Jurkat, Clone E6-1 (cell line): ENCODE measurements at regions not wholly inside any gene's neighbourhood (a gene's known extent, or its start where the extent isn't known, plus 50 kb on each side); places are given as distances from the start of the nearest gene placed in this dataset.
"Not testable (repeated sequence)": the region's sequence is repeated elsewhere in the genome, so short reads cannot be mapped to it uniquely, and the experiment has no call there.

Experiments used
- DNase-seq: peaks from one replicate; pipeline ENCODE4 v3.0.0-alpha.2; 2011; ENCODE audit warnings: low read depth, low spot score
- H3K4me3 ChIP-seq: 2 replicates; pipeline ENCODE4 v1.5.1; 2011; ENCODE audit warnings: mild to moderate bottlenecking, low read length, control low read depth, moderate library complexity

DNA sequence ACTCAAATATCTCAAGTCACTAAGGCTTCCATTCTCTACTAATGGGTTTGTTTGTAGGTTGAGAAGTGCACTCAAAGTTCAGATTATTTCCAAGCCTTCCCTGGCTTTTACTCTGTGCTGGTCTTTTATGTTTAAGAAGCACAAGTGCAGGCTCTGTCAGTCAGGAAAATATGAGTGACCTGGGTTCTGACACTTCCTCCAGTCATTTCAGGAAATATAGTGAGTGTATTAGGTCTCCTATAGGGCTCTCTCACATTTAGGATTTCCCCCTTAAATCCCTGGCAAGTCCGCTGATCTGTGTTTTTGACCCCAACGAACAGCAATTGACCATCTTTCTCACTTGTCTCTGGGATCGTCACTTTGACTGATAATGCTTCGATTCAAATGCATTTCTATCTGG lies 210.2 kb downstream of the ARPP21 start:
- DNase-seq, result no peak
- no peak overlapping the region for H3K4me3 ChIP-seq

DNA sequence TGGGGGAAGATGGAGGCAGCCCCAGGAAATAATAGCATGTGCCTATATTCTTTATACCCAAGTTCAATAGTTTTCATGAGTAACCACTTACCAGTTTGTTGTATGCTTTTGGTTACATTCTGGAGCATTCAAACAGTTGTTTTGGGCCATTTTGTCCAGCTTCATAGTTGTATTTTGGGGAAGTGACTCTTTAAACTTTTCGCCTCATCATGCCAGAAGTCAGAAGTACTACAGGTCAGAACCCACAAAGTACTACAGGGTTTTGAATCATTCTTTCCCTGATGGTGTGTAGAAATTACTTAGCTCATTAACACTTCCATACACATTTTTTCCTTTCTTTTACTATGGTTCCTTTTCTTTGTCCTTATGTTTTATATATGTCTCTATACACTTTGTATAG lies 210.6 kb downstream of the ARPP21 start:
- no peak overlapping the region for H3K4me3 ChIP-seq
- no peak for DNase-seq

DNA sequence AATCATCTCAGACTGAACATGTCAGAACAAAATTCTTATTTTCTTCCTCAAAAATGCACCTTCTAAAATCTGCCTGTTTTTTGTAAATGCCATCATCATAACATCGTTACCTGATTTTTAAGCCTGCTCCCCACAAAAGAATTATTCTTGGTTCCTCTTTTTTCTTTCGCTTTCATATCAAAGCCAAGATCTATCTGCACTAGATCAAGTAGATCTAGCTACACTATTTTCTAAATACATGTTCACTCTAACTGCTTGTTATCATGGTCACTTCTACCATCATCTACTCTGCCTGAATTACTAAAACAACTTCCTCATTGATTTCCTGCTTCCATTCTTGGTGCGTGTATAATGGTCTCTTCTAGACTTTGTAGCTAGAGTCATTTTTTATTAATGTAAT lies 217.7 kb downstream of the ARPP21 start:
- H3K4me3 ChIP-seq, result no peak overlapping the region
- no peak for DNase-seq

DNA sequence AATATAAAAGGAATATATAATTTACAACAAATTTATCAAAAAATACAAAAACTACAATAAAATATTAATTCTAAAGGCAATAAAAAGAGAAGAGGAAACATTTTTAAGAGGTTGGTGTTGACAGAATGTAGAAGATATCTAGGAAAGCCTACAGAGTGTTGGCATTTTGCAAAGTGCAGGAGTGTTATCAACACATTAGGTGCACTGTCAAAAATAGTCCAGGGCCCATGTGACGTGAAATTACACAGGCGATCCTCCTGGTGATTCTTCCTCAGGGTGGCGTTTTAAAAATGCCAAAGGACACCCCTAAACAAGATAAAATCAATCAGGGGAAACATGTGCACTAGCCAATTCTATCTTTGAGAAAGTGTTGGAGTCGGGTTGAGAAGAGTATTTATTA lies 222.7 kb downstream of the ARPP21 start:
- no peak overlapping the region for H3K4me3 ChIP-seq
- no peak for DNase-seq

DNA sequence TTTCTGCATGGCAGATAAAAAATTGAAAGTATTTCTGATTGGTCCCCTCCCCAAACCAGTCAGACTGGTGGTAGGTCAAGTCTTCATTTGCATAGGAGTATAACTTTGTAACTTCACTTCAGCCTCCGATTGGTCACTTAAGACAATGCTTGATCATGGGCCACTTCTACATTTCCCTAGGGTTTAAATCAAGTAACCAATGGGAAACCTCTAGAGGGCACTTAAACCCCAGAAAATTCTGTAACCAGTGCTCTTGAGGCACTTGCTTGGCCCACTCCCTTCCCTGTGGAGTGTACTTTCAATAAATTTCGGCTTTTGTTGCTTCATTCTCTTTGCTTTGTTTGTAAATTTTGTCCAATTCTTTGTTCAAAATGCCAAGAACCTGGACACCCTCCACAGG lies 225.5 kb downstream of the ARPP21 start:
- H3K4me3 ChIP-seq, result no peak overlapping the region
- DNase-seq, result no peak

DNA sequence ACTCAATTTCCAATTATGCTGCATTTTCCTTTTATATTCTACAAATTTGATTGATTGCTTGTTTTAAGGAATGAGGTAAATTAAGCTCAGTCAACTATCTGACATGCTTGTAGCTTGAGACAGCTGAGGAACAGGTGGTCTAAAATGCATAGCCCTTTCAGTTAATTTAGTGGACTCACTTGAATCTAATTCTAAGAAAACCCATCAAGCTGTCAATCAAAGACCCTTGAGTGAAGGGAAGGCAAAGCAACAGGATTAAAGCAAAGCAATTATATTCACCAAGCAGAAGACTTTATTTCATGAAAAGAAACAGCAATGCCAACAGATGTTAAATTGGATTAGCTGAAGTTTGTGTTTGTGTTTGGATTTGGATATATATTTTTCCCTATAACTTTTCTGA lies 228.5 kb downstream of the ARPP21 start:
- H3K4me3 ChIP-seq, result no peak overlapping the region
- DNase-seq, result no peak

DNA sequence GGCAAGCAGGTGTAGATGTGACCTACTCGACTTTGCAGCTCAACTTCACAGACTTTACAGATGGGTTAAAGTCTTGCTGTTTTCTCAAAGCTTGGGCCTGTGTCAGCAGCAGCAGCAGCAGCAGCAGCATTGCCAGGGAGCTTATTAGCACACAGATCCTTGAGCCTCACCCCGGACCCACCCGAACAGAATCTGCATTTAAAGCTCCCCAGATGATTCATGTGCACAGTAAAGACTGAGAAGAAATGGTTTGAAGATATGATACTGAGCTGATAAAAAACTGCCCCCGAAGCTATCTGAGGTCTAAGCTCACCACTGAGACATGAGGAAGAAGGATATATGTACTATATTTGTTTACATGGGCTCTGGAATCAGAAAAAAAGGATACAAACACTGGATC lies 231.7 kb downstream of the ARPP21 start:
- no peak for DNase-seq
- no peak overlapping the region for H3K4me3 ChIP-seq

DNA sequence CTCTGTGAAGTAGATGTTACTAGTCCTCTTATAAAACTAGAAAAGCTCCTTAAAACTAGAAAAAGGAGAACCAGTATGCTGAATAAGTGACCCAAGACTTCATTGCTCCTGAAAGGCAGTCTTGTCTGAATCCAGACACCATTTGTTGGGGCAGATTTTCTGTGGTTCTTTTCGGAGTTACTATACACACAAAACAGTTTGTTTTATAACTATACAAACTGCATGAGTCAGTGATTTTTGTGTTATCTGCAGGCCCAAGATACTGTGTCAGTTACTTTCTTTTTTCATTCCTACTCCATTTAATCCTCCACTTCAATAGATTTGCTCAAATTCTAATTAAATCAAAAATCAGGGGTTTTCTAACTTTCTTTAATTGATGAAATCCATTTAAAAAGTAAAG lies 244.6 kb downstream of the ARPP21 start:
- DNase-seq, result no peak
- H3K4me3 ChIP-seq, result no peak overlapping the region

DNA sequence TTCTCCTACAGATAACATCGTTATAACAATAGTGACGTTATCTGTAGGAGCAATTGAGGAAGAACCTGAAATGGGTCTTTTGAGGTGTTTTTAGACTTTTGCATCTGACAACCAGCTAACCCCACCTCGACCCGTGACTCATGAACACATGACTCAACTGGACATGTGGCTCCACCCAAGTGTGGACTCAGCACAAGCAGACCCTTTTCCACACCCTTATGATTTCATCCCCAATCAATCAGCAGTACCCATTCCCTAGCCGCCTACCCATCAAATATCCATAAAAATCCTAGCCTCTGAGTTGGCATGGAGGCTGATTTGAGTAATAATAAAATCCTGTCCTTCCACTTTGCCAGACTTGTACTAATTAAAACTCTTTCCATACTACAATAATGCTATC lies 255.4 kb downstream of the ARPP21 start:
- DNase-seq, result no peak
- no peak overlapping the region for H3K4me3 ChIP-seq

DNA sequence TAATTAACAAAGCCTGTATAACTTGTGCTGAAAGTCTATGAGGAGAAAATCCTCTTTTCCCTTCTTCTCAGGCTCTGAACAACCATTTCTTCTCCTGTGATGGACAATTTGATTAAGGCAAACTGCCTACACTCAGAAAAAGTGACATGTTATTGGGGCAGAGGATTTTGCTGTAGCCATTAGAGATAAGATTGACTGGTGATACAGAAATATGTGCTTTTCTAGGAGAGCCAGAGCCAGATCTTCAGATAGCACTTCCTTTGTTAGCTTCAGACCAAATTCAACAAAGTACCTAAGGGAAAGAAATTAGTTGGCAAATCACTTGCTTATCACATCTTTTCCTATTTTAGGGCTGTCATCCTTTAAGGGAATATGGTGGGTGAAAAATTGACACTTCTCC lies 259.9 kb downstream of the ARPP21 start:
- H3K4me3 ChIP-seq, result no peak overlapping the region
- no peak for DNase-seq

DNA sequence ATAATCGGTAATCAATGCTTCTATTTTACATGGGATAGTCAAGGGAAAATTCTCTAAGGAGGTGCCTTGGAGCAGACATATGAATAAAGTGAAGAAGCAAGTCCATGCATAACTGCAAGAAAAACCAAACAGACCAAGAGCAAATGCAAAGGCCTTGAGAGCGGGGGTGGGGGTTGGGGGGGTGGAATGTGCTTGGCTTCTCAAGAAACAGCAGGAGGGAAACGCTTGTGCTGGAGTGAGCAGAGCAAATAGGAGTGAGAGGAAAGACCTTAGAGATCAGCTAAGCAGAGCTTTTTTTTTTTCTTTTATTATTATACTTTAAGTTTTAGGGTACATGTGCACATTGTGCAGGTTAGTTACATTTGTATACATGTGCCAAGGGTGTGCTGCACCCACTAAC lies 260.8 kb downstream of the ARPP21 start:
- no peak overlapping the region for H3K4me3 ChIP-seq

DNA sequence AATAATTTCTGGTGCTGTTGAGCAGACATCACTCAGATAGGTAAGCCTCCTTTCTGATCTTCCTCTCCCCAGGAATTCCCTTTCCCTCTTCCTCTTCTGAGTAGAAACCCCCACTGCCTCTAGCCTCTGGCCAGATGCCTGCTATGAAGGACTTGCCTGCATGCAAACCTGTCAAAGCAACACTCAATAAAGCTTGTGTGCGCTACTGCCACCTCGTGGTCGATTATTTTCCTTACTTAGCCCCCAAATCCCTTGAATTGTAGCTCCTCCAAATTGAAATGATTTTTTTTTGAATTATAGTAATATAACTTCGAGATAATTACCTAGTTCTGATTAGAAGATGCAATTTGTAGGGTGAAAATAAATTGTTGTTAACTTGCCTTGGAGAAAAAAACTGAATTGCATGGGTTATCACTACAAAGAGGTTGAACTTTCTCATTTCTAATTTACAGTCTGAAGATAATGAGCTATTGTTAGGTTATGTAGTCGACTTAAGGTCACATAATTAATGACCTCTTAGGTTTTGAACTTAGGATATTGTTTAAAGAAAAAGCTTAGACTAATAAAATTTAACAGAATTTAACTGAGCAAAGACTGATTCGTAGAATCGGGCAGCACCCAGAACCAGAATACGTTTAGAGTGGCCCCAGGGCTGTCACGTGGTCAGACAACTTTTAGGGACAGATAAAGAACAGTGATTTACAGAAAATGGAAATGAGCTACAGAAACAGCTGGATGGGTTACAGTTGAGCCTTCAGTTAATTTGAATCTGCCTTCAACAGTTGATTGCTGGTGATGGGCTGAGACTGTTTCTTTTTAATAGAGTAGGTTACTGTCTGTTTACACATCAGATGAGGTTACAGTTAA lies 269.3 kb downstream of the ARPP21 start:
- DNase-seq, result peak; percentile 70
- H3K4me3 ChIP-seq, result no peak overlapping the region

More for the DNA sequence above, 260.8 kb downstream of the ARPP21 start:
- DNase-seq, result no peak

DNA sequence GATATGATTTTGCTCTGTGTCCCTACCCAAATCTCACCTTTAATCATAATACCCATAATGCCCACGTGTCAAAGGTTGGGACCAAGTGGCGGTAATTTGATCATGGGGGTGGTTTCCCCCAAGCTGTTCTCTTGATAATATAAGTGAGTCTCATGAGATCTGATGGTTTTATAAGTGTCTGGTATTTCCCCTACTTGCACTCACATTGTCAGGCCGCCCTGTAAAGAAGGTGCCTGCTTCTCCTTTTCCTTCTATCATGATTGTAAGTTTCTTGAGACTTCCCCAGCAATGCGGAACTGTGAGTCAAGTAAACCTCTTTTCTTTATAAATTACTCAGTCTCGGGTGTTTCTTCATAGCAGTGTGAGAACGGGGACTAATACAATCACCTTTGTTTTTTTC lies 279.8 kb downstream of the ARPP21 start:
- DNase-seq, result no peak

DNA sequence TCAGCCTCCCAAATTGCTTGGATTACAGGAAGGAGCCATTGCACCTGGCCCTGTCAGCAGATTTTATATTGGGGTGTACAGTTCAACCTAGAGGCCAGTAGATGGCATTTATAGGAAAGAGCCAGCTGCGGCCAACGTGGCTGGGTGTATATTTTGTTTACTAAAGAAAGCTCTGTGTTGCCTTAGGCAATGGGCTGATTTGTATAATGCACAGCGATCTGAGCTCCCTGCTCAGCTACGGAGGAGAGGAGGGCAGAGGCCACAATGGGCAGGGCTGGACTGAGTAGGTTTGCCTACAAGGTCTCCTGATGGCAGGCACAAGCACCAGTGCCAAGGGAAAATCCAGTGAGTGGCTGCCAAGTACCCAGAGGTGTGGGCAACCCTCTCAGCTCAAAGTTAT lies 282.4 kb downstream of the ARPP21 start:
- DNase-seq, result no peak

More for the DNA sequence above, 279.8 kb downstream of the ARPP21 start:
- no peak overlapping the region for H3K4me3 ChIP-seq

DNA sequence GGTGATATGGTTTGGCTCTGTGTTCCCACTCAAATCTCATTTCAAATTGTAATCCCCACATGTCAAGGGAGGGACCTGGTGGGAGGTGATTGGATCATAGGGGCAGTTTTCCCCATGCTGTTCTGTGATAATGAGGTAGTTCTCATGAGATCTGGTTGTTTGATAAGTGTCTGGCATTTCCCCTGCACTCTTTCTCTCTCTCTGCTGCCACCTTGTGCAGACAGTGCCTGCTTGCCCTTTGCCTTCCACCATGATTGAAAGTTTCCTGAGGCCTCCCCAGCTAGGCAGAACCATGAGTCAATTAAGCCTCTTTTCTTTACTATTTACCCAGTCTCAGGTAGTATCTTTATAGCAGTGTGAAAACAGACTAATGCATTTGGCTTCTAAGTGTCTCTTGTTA lies 284.7 kb downstream of the ARPP21 start:
- not testable (repeated sequence) for H3K4me3 ChIP-seq
- DNase-seq, result peak; percentile 25

More for the DNA sequence above, 282.4 kb downstream of the ARPP21 start:
- no peak overlapping the region for H3K4me3 ChIP-seq

DNA sequence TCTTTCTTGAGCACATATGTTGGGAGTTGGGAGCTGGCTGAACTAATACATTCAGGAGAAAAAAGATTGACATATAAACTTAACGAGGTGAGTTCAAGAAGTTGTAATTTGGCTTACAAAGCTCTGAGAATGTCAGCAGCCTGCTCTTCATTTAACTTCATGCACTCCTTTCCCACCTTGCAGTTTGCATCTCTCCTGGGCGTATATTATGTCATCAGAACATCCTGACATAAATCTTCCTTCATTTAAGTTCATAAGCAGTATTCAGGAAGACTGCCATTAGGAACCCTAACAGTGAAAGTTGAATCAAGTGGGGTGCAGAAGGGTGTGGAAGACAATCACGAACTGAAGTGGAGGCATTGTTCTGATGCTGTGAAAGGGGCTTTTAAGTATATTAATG lies 288.1 kb downstream of the ARPP21 start:
- no peak for DNase-seq
- H3K4me3 ChIP-seq, result no peak overlapping the region

DNA sequence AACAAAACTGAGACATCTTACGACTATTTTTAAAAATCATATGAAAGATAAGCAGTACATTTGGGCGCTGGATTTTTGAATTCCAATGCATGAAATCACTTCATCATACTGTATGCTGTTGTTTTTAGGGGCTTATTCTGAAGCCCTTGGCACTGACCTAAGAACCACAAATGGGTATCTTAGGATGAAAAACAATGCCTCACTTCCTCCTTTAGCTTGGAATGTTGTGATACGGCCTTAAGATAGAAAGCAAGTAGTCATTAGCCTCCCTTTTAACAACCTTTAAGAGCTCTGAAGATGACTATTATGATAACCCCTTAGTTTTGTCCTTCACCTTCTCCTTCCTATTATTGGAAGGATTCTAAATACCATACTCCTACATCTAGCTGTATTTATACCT lies 289.8 kb downstream of the ARPP21 start:
- DNase-seq, result no peak
- H3K4me3 ChIP-seq, result no peak overlapping the region

DNA sequence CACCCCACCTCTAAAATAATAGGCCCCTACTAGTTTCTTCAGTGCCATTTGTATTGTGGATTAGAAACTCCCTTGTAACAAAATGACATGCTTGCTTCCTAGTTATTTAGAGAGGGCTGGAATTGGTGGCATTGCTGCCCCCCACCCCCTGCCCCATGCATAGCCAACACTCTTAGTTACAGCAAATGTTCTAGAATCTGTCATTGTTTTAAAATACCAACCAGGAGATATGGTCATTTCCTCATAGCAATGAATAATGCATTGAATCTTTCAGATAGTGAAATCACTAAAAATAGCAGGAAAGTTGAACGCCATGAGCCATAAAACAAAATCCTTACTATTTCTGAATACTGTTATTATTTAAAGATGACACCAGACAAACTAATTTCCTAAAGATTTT lies 292.5 kb downstream of the ARPP21 start:
- no peak overlapping the region for H3K4me3 ChIP-seq
- DNase-seq, result no peak

DNA sequence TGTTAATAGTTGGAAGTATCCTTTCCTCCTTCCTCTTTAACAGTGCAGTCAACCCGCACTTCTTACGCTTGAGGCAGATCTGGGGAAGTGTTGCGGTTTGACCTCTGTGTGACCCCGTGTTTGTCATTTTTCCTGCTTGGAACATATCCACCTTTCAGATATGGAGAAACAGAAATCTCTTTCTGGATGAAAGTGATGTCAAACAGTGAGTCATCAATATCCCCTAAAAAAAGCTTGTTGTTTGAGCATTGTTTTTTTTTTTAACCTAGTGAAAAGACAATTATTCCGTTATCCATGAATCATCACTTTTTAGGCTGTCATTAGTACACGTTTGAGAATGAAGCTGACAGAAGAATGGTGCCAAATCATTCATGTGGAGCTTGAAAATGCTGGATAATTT lies 293.7 kb downstream of the ARPP21 start:
- DNase-seq, result no peak

DNA sequence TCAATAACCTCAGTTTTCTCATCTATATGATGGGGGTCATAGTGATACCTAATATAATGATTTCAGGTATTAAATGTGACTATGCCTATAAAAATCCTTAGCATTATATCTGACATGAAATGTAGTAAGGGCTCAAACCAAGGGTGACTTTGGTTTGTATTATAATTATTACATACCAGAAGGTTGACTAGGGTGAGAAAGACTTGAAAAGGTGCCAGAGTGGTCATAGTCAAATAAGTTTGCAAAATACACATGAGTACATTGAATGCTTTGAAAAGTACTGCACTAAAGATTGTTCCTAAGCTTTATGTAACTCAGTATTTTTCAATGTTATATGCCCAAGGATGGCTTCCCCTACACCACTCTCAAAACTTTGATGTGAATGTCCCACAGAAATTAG lies 297.2 kb downstream of the ARPP21 start:
- no peak overlapping the region for H3K4me3 ChIP-seq
- DNase-seq, result no peak

More for the DNA sequence above, 293.7 kb downstream of the ARPP21 start:
- no peak overlapping the region for H3K4me3 ChIP-seq
